Right lobe of liver (tissue), 4 donors: ENCODE measurements at regions not wholly inside any gene's neighbourhood (a gene's known extent, or its start where the extent isn't known, plus 50 kb on each side); places are given as distances from the start of the nearest gene placed in this dataset.

Experiments used
- CTCF ChIP-seq, 4 donors: fragments of 200-600 bp in 3 of 4; fragments of 450-650 bp in 1 of 4; IDR thresholded peaks; one replicate each; pipeline versions ENCODE4 v1.5.1 to v1.8.0; 2016 to 2022; ENCODE audit warnings: antibody characterized with exemption in 4 of 4, mild to moderate bottlenecking in 2 of 4
- POLR2A ChIP-seq: fragments of 450-650 bp; IDR thresholded peaks from one replicate; pipeline ENCODE4 v1.6.1; 2017; ENCODE audit warnings: antibody characterized with exemption, mild to moderate bottlenecking
- donor health status: DM: no; HTN: no; CAD: no.
- donor health status: DM: no; HTN: no; CAD: no.
- donor health status: DM: no; HTN: yes; CAD: no.

DNA sequence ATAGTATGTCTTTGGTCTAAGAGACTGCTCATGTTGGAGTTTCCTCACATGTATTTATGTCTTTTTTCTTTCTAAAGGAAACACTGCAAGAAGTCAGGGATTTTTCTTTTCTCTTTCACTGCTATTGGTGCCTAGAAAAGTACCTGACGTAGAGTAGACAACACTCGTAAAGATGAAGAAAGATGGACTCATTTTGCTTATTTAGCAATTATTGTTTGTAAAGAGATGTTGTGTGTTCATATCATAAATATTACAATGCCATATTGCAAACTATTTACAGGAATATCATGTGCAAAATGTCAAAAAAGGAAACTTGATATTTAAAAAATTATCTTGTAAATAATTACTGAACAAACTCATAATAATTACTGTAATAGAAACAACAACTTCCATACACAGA, 2711.5 kb upstream of the PCDH20 start:
- TF ChIP-seq CTCF (IDR thresholded peaks at IDR 0.05) (no peak), POLR2A (no peak)
